ENCODE measurements at regions not wholly inside any gene's neighbourhood (a gene's known extent, or its start where the extent isn't known, plus 50 kb on each side); places are given as distances from the start of the nearest gene placed in this dataset.
"Not testable (repeated sequence)": the region's sequence is repeated elsewhere in the genome, so short reads cannot be mapped to it uniquely, and the experiment has no call there.

GRCh38 chr10:42883993-42884983, 101.7 kb downstream of the BMS1 start:
- no peak for DNase-seq (ENCODE audit: low spot score)

GRCh38 chr10:42885491-42886270, 103.1 kb downstream of the BMS1 start:
- no peak for DNase-seq (ENCODE audit: low spot score)

GRCh38 chr10:42887734-42888503, 105.3 kb downstream of the BMS1 start:
- no peak for DNase-seq (ENCODE audit: low spot score)

GRCh38 chr10:42888504-42889095, 106.0 kb downstream of the BMS1 start:
- DNase-seq (ENCODE audit: low spot score), result no peak

GRCh38 chr10:42896735-42897134, 114.1 kb downstream of the BMS1 start:
- no peak for DNase-seq (ENCODE audit: low spot score)

- no peak for DNase-seq (ENCODE audit: low spot score)
Observed at GRCh38 chr10:42898037-42898960, 115.7 kb downstream of the BMS1 start.

- DNase-seq (ENCODE audit: low spot score), result no peak
Observed at GRCh38 chr10:42899036-42899435, 116.4 kb downstream of the BMS1 start.

- DNase-seq (ENCODE audit: low spot score), result not testable (repeated sequence)
Observed at GRCh38 chr10:42900346-42900745, 117.8 kb downstream of the BMS1 start.

- no peak for DNase-seq (ENCODE audit: low spot score)
Observed at GRCh38 chr10:42911359-42911758, 128.8 kb downstream of the BMS1 start.

GRCh38 chr10:42916974-42917373, 134.4 kb downstream of the BMS1 start:
- DNase-seq (ENCODE audit: low spot score), result no peak

- DNase-seq (ENCODE audit: low spot score), result no peak
Observed at GRCh38 chr10:42917821-42918220, 135.2 kb downstream of the BMS1 start.

GRCh38 chr10:42921951-42922350, 139.4 kb downstream of the BMS1 start:
- DNase-seq (ENCODE audit: low spot score), result no peak

- no peak for DNase-seq (ENCODE audit: low spot score)
Observed at GRCh38 chr10:42924484-42924883, 141.9 kb downstream of the BMS1 start.

- DNase-seq (ENCODE audit: low spot score), result peak; percentile 83
Observed at GRCh38 chr10:42926843-42927242, 144.2 kb downstream of the BMS1 start.

- no peak for DNase-seq (ENCODE audit: low spot score)
Observed at GRCh38 chr10:42928064-42928463, 145.5 kb downstream of the BMS1 start.

- DNase-seq (ENCODE audit: low spot score), result no peak
Observed at GRCh38 chr10:42929236-42929635, 146.6 kb downstream of the BMS1 start.

GRCh38 chr10:42929993-42930392, 146.9 kb upstream of the RET start:
- peak; percentile 37 for DNase-seq (ENCODE audit: low spot score)

- no peak for DNase-seq (ENCODE audit: low spot score)
Observed at GRCh38 chr10:42930516-42931192, 146.2 kb upstream of the RET start.

GRCh38 chr10:42932116-42932515, 144.8 kb upstream of the RET start:
- no peak for DNase-seq (ENCODE audit: low spot score)
